ENCODE measurements at regions not wholly inside any gene's neighbourhood (a gene's known extent, or its start where the extent isn't known, plus 50 kb on each side); places are given as distances from the start of the nearest gene placed in this dataset.

GRCh38 chr4:141406237-141406636 lies 185.5 kb downstream of the ZNF330 start:
- no peak for DNase-seq

- no peak for DNase-seq
Observed at GRCh38 chr4:141409556-141409955, 188.9 kb downstream of the ZNF330 start.

GRCh38 chr4:141410839-141411238 lies 190.1 kb downstream of the ZNF330 start:
- no peak for DNase-seq

DNA sequence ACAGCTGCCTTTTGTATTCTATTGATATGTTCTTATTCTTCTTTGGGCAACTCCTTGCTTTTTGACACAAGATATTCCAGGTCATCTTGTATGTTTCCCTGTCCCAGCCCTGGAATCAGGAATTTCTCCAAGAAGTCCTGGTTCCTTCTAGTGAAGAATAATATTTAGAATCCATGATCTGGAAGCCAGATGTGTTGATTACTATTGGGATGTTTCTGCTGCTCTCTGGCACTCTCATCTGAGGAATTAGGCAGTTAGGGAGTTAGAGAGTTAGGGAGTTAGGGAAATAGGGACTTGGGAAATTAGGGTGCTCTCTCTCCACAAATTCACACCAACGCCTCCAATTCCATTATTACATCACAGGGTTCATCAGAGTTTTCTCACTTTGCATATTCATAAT lies 191.2 kb downstream of the ZNF330 start:
- no peak for DNase-seq

DNA sequence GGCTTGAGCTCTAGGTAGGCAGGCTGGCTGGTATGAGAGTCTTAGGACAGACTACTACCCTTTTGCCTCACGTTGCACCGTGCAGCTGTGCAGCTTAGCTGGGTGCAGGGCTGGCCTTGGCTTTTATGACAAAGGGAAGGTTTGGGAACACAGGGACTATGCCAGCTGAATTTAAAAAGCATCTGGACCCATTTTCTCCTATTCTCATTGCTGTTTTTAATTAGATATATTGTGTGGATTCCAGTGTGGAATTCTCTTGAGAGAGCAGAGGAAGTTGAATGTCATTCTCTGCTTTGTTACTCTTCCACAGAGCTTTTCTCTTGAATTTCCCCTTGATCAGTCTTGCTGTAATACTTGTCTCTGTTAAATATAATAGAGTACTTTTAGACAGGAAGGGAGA lies 192.7 kb downstream of the ZNF330 start:
- DNase-seq = no peak

DNA sequence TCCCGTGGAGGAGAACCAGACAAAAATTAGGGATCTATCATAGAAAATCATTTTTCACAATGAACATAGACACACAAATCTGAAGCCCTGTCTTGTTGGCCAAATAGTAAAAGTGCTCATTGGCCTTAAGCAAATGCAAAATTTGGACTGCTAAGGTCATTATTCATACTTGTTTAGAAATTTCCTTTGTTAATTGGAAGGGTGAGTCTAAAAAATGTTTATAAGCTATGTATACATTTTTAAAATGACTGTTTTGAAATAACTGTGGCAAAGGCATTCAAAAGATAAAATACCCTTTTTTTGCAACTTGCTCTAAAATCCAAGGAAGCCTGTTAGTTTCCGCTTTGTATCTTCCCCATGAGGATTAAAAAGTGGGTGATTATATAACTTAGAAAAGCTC lies 195.0 kb downstream of the ZNF330 start:
- DNase-seq = no peak

GRCh38 chr4:141416219-141416618 lies 195.5 kb downstream of the ZNF330 start:
- DNase-seq = no peak

DNA sequence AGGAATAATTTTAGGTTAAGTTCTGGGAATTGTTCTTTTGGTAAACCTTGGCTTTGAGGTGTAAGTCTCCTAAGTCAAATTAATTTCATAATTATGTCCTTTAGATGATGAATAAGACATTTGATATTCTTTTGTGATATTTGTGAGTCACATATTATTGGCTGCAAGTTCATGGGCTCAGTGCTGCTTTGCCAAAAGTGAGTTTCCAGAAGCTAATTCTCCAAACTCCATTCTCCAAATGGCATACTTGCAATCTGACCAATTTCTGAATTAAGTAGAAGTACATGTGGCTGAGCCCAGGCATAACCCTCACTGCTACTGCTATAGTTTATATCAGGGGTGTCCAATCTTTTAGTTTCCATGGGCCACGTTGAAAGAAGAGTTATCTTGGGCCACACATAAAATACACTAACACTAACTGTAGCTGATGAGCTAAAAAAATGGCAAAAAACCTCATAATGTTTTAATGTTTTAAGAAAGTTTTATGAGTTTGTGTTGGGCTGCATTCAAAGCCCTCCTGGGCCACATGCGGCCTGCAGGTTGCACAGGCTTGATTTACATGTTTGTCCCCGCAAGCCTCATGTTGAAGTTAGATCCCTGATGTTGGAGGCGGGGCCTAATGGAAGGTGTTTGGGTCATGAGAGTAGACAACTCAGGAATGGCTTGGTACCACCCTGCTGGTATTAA lies 196.1 kb downstream of the ZNF330 start:
- no peak for DNase-seq

GRCh38 chr4:141417387-141417786 lies 196.7 kb downstream of the ZNF330 start:
- DNase-seq = no peak

DNA sequence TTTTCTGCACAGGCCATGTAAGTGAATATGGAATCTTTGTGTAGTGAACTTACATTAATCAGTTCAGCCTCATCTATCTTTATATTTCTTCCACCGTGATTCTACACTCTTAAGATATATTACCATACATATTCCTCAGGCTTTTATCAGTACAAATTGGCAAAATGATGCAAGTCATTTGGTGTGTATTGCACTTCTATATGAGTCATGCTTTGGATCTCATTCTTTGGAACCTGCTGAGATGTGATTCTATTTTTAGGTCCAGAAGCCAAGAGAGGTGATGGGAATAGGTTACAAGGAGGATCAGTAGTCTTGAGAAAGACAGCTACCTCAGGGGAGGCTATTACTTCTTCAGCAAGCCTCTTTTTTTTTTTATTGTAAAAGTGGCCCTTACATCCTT lies 204.4 kb downstream of the ZNF330 start:
- DNase-seq = no peak

DNA sequence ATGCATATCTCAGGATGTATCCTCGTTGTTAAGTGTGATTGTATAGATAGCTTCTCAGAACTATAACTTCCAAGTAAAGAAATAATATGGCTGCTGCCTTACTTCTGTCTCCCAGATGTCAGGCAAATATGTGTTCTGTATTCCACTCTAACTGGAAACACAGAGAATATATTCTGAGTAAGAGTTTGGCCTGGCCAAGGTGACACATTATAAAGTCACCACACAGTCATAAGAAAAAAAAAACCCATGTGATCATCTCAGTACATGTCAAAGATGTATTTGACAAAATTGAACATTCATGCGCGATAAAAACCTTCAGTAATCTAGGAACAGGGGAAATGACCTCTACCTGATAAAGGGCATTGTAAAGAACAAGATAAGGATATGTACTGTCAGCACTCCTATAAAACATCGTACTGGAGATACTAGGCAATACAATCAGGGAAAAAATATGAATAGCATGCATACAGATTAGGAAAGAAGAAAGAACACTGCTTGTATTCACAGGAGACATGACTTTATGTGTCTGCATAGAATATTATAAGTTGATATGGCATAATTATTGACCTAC lies 207.1 kb downstream of the ZNF330 start:
- no peak for DNase-seq

GRCh38 chr4:141429933-141430332 lies 206.4 kb upstream of the IL15 start:
- DNase-seq = no peak

GRCh38 chr4:141430686-141431085 lies 205.7 kb upstream of the IL15 start:
- no peak for DNase-seq

DNA sequence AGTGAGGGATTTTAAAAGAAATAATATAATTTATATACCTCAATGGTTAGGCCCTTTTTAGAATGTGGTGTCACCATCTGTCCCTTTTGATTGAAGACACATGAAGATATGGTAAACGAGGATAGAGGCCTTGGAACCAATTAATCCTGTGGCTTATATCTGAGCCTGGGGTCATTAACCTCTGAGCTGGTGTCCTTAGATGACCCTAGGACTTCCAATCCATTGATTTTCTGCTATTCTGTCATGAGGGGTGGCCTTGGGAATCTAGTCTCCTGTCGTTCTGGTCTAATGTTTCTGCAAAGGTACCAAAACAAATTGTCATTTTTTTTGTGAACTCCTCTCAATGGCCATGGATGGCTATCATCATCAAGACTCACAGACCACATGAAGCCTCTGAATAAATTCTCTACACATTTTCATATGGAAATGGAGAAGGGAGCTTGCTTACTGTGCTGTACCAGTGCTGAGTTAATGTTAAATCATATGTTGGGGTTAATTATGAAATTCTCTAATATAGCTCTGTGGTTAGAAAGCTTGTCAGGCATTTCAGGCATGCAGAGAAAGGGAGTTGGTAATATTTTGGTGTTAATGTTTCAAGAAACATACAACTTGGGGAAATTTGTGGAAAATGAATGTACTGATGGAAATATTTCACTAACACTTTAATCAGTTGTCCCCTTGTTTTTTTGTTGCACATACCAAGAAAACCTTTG lies 204.2 kb upstream of the IL15 start:
- no peak for DNase-seq

- no peak for DNase-seq
Observed at GRCh38 chr4:141435446-141436225, 200.7 kb upstream of the IL15 start.

GRCh38 chr4:141439223-141439622 lies 197.2 kb upstream of the IL15 start:
- DNase-seq = no peak

GRCh38 chr4:141447761-141448160 lies 188.6 kb upstream of the IL15 start:
- DNase-seq = no peak

- no peak for DNase-seq
Observed at GRCh38 chr4:141448490-141448889, 187.9 kb upstream of the IL15 start.

- no peak for DNase-seq
Observed at GRCh38 chr4:141449927-141450326, 186.5 kb upstream of the IL15 start.

- no peak for DNase-seq
Observed at GRCh38 chr4:141455651-141456050, 180.7 kb upstream of the IL15 start.

- DNase-seq = no peak
Observed at GRCh38 chr4:141457653-141458052, 178.7 kb upstream of the IL15 start.

DNA sequence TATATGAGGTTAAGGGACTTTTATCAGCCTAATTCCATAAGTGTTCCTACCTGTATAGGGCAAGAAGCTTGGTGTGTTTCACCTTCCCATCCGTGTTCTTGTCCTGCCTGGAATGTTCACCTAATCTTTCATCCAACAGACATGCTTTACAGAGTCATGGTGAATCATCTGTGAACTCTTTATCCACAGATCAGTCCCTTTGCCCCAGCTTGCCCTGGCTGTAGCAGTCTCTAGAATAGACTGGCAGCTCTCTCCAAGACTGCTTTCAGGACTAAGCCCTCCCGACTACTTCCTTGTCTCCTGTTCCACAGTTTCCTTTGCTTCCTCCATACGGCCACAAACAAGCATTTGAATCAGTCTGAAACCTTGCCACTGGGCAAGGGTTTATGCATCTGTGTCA lies 177.9 kb upstream of the IL15 start:
- DNase-seq = no peak

DNA sequence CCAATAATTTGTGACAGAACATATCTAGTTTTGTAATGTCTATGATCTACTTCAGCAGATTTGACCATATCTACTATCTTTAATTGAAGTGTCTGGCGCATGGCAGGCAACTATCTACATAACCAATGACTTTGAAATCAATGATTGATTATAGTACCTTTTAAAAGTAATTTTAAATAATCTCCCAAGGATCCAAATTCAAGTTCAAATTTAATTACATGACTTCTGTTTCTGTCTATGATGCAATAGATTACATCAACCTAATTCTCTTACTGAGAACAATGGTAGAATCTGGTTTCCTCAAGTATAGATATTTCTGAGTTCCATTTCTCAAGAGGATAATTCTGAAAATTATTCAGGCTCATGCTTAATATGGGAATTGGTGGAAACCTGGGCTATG lies 177.4 kb upstream of the IL15 start:
- no peak for DNase-seq

- DNase-seq = no peak
Observed at GRCh38 chr4:141462361-141462760, 174.0 kb upstream of the IL15 start.

All from NCI-H1092 (cell line).